Cardiac muscle cell (in vitro differentiated cells and primary cell): ENCODE measurements at regions not wholly inside any gene's neighbourhood (a gene's known extent, or its start where the extent isn't known, plus 50 kb on each side); places are given as distances from the start of the nearest gene placed in this dataset.

Experiments
- DNase-seq, 2 donors: peaks; one replicate each; pipeline versions ENCODE4 v3.0.0 to v3.0.0-alpha.2; 2010 to 2017; ENCODE audit warnings: low read depth in 1 of 2, low spot score in 1 of 2
- H3K27ac ChIP-seq: fragments of 200-600 bp; sonication (generic); 2 replicates; pipeline ENCODE4 v1.5.1; 2016
- H3K27me3 ChIP-seq: fragments of 200-600 bp; sonication (generic); 2 replicates; pipeline ENCODE4 v1.6.0; 2016; ENCODE audit warnings: control low read depth
- H3K36me3 ChIP-seq: fragments of 200-600 bp; sonication (generic); 2 replicates; pipeline ENCODE4 v1.5.1; 2016; ENCODE audit warnings: control low read depth
- H3K4me1 ChIP-seq: fragments of 200-600 bp; sonication (generic); 2 replicates; pipeline ENCODE4 v1.8.1; 2017; ENCODE audit warnings: low read depth, mild to moderate bottlenecking, mixed run types
- H3K4me3 ChIP-seq: fragments of 200-600 bp; sonication (generic); 2 replicates; pipeline ENCODE4 v1.5.1; 2016; ENCODE audit warnings: mild to moderate bottlenecking
- H3K9me3 ChIP-seq: fragments of 200-600 bp; sonication (generic); 2 replicates; pipeline ENCODE4 v1.5.1; 2017; ENCODE audit warnings: low read depth, mild to moderate bottlenecking, control low read depth
- CTCF ChIP-seq: IDR thresholded peaks from 2 replicates; pipeline ENCODE4 v1.5.1; 2012; ENCODE audit warnings: low read depth, mild to moderate bottlenecking, low read length

GRCh38 chr10:20418286-20418685, 478.8 kb downstream of the NEBL start:
- Histone ChIP-seq H3K4me1 (peaks cover 10% of the 10 kb centered on the region), H3K4me3 (no peak overlapping the region), H3K36me3 (no peaks in the 10 kb centered on the region), H3K27me3 (no peaks in the 10 kb centered on the region), H3K27ac (no peak overlapping the region), H3K9me3 (no peaks in the 10 kb centered on the region)
- TF ChIP-seq CTCF: no peak
- DNase-seq: no peak

- Histone ChIP-seq H3K4me1 (peaks cover 10% of the 10 kb centered on the region), H3K27me3 (no peaks in the 10 kb centered on the region), H3K36me3 (no peaks in the 10 kb centered on the region), H3K27ac (no peak overlapping the region), H3K9me3 (no peaks in the 10 kb centered on the region), H3K4me3 (no peak overlapping the region)
- no peak for TF ChIP-seq CTCF
- DNase-seq: no peak
Measured at GRCh38 chr10:20417791-20418190, 479.3 kb downstream of the NEBL start.

GRCh38 chr10:20415684-20416083, 481.4 kb downstream of the NEBL start:
- Histone ChIP-seq H3K27me3 (no peaks in the 10 kb centered on the region), H3K4me3 (no peak overlapping the region), H3K9me3 (no peaks in the 10 kb centered on the region), H3K27ac (no peak overlapping the region), H3K4me1 (peaks cover 10% of the 10 kb centered on the region), H3K36me3 (no peaks in the 10 kb centered on the region)
- DNase-seq: no peak
- no peak for TF ChIP-seq CTCF

GRCh38 chr10:20407357-20407756, 489.8 kb downstream of the NEBL start:
- H3K27ac ChIP-seq: no peak overlapping the region
- TF ChIP-seq CTCF: no peak
- no peak for DNase-seq
- H3K4me3 ChIP-seq: no peak overlapping the region
- H3K36me3 ChIP-seq: no peaks in the 10 kb centered on the region
- H3K9me3 ChIP-seq: no peaks in the 10 kb centered on the region
- no peaks in the 10 kb centered on the region for H3K27me3 ChIP-seq
- no peaks in the 10 kb centered on the region for H3K4me1 ChIP-seq

- no peaks in the 10 kb centered on the region for H3K9me3 ChIP-seq
- H3K4me3 ChIP-seq: no peak overlapping the region
- no peaks in the 10 kb centered on the region for H3K27me3 ChIP-seq
- H3K27ac ChIP-seq: no peak overlapping the region
- no peaks in the 10 kb centered on the region for H3K4me1 ChIP-seq
- DNase-seq: no peak
- H3K36me3 ChIP-seq: no peaks in the 10 kb centered on the region
- no peak for TF ChIP-seq CTCF
Measured at GRCh38 chr10:20406281-20407104, 490.6 kb downstream of the NEBL start.

- H3K4me3 ChIP-seq: no peak overlapping the region
- H3K4me1 ChIP-seq: no peaks in the 10 kb centered on the region
- no peak for TF ChIP-seq CTCF
- no peaks in the 10 kb centered on the region for H3K27me3 ChIP-seq
- DNase-seq: no peak
- H3K27ac ChIP-seq: no peak overlapping the region
- H3K9me3 ChIP-seq: no peaks in the 10 kb centered on the region
- no peaks in the 10 kb centered on the region for H3K36me3 ChIP-seq
Measured at GRCh38 chr10:20405761-20406160, 491.4 kb downstream of the NEBL start.
